ENCODE measurements at regions not wholly inside any gene's neighbourhood (a gene's known extent, or its start where the extent isn't known, plus 50 kb on each side); places are given as distances from the start of the nearest gene placed in this dataset.

GRCh38 chr11:80084608-80085007, 643.8 kb upstream of the TENM4 start:
- H3K27me3 ChIP-seq (ENCODE audit: control insufficient read depth, insufficient read depth, low read length), result no peaks in the 10 kb centered on the region
- no peak overlapping the region for H3K4me3 ChIP-seq (ENCODE audit: low read depth, low read length)
- H3K36me3 ChIP-seq (ENCODE audit: control insufficient read depth, insufficient read depth, low read length), result no peaks in the 10 kb centered on the region
- ChIA-PET CTCF (no interaction called here), POLR2A (no interaction called here)
- no peak for TF ChIP-seq CTCF (IDR thresholded peaks at IDR 0.05; ENCODE audit: insufficient read depth, low read depth, low read length)
- DNase-seq (ENCODE audit: low read depth), result no peak

DNA sequence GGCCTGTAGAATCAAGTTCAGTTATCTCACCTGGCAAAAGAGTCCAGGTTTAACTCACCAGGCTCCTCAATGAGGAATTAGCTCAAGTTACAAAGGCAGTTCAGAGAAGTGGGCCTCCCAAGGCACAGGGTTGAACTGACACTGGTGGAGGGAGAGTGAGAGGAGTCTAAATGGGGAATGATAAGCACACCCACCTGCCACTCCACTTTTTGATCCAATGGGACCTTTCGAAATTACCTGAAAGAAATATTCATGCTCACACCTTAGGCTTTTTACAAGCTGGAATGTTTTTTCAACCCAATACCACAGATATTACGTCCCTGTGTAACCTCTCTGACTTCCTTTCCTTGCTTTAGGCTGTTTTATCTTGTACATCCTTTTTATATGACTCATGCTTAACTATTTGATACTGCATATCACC, 642.7 kb upstream of the TENM4 start:
- no peak for DNase-seq (ENCODE audit: low read depth)
- no peak for TF ChIP-seq CTCF (IDR thresholded peaks at IDR 0.05; ENCODE audit: insufficient read depth, low read depth, low read length)
- POLR2A ChIA-PET, result no interaction called here
- no peaks in the 10 kb centered on the region for H3K36me3 ChIP-seq (ENCODE audit: control insufficient read depth, insufficient read depth, low read length)
- H3K4me3 ChIP-seq (ENCODE audit: low read depth, low read length), result no peak overlapping the region
- H3K27me3 ChIP-seq (ENCODE audit: control insufficient read depth, insufficient read depth, low read length), result no peaks in the 10 kb centered on the region
- CTCF ChIA-PET, result no interaction called here

DNA sequence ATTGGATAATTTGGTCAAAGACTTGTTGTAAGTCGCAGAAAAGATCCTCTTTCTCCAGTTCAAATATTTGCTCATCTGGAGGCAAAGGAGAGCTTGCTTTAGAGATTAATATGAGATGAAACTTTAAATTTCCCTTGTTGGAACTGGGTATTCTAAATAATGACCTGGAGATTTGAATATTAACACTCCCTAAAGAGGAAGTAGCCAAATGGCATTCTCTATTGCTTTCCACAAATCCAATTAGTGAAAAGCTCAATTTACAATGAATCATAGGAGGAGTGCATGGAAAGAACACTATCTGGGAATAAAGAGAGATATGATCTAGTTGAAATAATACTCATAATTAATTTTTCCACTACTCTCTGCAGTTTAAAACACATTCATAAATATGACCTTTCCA, 641.6 kb upstream of the TENM4 start:
- POLR2A ChIA-PET, result no interaction called here
- no peak for TF ChIP-seq CTCF (IDR thresholded peaks at IDR 0.05; ENCODE audit: insufficient read depth, low read depth, low read length)
- Histone ChIP-seq H3K36me3 (ENCODE audit: control insufficient read depth, insufficient read depth, low read length) (no peaks in the 10 kb centered on the region), H3K27me3 (ENCODE audit: control insufficient read depth, insufficient read depth, low read length) (no peaks in the 10 kb centered on the region), H3K4me3 (ENCODE audit: low read depth, low read length) (no peak overlapping the region)
- CTCF ChIA-PET, result no interaction called here
- DNase-seq (ENCODE audit: low read depth), result no peak

DNA sequence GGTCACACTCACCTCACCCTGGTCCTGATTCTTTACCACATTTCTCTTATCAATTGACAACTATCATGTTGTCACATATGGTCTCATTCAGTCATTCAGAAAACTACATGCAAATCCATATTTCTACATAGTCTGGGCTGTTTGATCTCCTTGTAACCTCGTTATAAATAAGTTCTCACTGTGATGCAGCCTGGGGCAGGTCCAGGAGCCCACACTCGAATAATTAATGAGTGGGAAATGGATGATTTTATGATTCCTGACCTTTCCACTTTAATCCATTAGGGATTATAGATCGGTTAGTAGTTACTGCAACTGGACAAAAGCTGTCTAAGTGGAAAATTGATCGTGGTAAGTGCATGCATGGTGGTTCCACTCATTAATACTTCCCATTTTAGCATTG, 636.3 kb upstream of the TENM4 start:
- no peak for DNase-seq (ENCODE audit: low read depth)
- ChIA-PET POLR2A (no interaction called here), CTCF (no interaction called here)
- TF ChIP-seq CTCF (IDR thresholded peaks at IDR 0.05; ENCODE audit: insufficient read depth, low read depth, low read length), result no peak
- Histone ChIP-seq H3K4me3 (ENCODE audit: low read depth, low read length) (no peak overlapping the region), H3K27me3 (ENCODE audit: control insufficient read depth, insufficient read depth, low read length) (no peaks in the 10 kb centered on the region), H3K36me3 (ENCODE audit: control insufficient read depth, insufficient read depth, low read length) (no peaks in the 10 kb centered on the region)

DNA sequence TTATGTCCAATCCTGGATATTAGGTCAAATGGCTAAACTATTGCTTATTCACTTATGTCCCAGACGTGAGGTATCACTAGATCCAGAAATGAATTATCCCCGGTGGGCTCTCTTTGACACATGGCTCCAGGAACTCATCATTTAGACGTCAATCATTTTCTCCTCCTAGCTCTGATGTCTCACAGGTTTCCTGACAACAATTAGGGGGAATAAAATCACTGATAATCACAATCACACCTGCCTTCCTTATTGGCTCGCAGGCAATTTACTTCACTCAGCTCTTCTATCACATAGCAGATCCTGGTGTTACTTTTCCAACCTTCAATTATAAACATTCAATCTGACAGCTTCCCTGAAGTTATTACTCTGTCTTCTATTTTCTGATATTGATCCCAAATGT, 634.0 kb upstream of the TENM4 start:
- no peak for DNase-seq (ENCODE audit: low read depth)
- Histone ChIP-seq H3K27me3 (ENCODE audit: control insufficient read depth, insufficient read depth, low read length) (no peaks in the 10 kb centered on the region), H3K4me3 (ENCODE audit: low read depth, low read length) (no peak overlapping the region), H3K36me3 (ENCODE audit: control insufficient read depth, insufficient read depth, low read length) (no peaks in the 10 kb centered on the region)
- POLR2A ChIA-PET, result no interaction called here
- TF ChIP-seq CTCF (IDR thresholded peaks at IDR 0.05; ENCODE audit: insufficient read depth, low read depth, low read length), result no peak
- CTCF ChIA-PET, result no interaction called here
